ENCODE measurements at regions not wholly inside any gene's neighbourhood (a gene's known extent, or its start where the extent isn't known, plus 50 kb on each side); places are given as distances from the start of the nearest gene placed in this dataset.

- CTCF ChIA-PET (ENCODE audit: partially characterized antibody) = interaction anchor here (1.2 kb wide), 1 partner anchor 518 kb away, joined by 3 read pairs; no protein-coding TSS in a partner anchor
- H3K4me2 ChIP-seq (ENCODE audit: insufficient read depth in 1 of 2, low read depth in 2 of 2, low read length in 2 of 2) = no peak overlapping the region
- H2AK5ac ChIP-seq (ENCODE audit: low read depth, low read length) = no peak overlapping the region
- WGBS, 2 experiments (ENCODE audit: extremely low coverage in 1 of 2, insufficient coverage in 1 of 2, insufficient read length in 1 of 2, insufficient replicate concordance in 2 of 2, low coverage in 1 of 2, low lambda C conversion rate in 2 of 2, missing lambda C conversion rate in 1 of 2) = 95% methylated on average over 6 of the region's 6 CpGs; no CpG with 5 or more reads in 1 of the 2 experiments
- no peak overlapping the region for H3K56ac ChIP-seq (replicated peaks; ENCODE audit: insufficient read length, low read depth, low read length)
- H3K18ac ChIP-seq (ENCODE audit: extremely low read depth, low read length) = no peak overlapping the region
- H4K20me1 ChIP-seq (replicated peaks in 1 of 2; ENCODE audit: control insufficient read depth in 1 of 2, insufficient read depth in 2 of 2, low read length in 2 of 2) = no peaks in the 10 kb centered on the region
- H2BK12ac ChIP-seq (ENCODE audit: low read depth, low read length) = no peak overlapping the region
- no peak overlapping the region for H4K91ac ChIP-seq (replicated peaks; ENCODE audit: insufficient read length, low read length)
- H3K14ac ChIP-seq (ENCODE audit: insufficient read length) = no peak overlapping the region
- no peak overlapping the region for H2BK120ac ChIP-seq (replicated peaks; ENCODE audit: low read depth, low read length)
- no peak overlapping the region for H2BK15ac ChIP-seq (ENCODE audit: low read length)
- no peaks in the 10 kb centered on the region for H3K36me3 ChIP-seq (ENCODE audit: control insufficient read depth in 2 of 4, insufficient read depth in 4 of 4, low read length in 3 of 4)
- H3K79me2 ChIP-seq (ENCODE audit: control insufficient read depth in 1 of 2, insufficient read depth in 2 of 2, low read length in 2 of 2) = no peaks in the 10 kb centered on the region
- H3K23ac ChIP-seq (ENCODE audit: insufficient read length) = no peak overlapping the region
- H4K5ac ChIP-seq (ENCODE audit: insufficient read length, low read depth, low read length) = no peak overlapping the region
- no peaks in the 10 kb centered on the region for H3K23me2 ChIP-seq (ENCODE audit: low read depth, low read length)
- no peak overlapping the region for H3K27ac ChIP-seq (ENCODE audit: low read depth, low read length)
- DNase-seq (ENCODE audit: low read depth in 1 of 2, low spot score in 2 of 2) (no peak), FAIRE-seq (no peak)
- H3K9ac ChIP-seq (replicated peaks in 1 of 4; ENCODE audit: extremely low read depth in 1 of 4, low read depth in 3 of 4, low read length in 3 of 4) = no peak overlapping the region
- no peak overlapping the region for H3K4me3 ChIP-seq (ENCODE audit: extremely low read depth in 1 of 4, insufficient read depth in 2 of 4, low read depth in 3 of 4, low read length in 4 of 4)
- TF ChIP-seq JUND (IDR thresholded peaks at IDR 0.05; ENCODE audit: low read length) = no peak
- TF ChIP-seq SP4 (IDR thresholded peaks at IDR 0.05; ENCODE audit: low read length) = no peak
- no peak for TF ChIP-seq PHF8 (conservative IDR thresholded peaks at IDR 0.05; ENCODE audit: low read depth, low read length)
- TF ChIP-seq CHD2 (IDR thresholded peaks at IDR 0.05; ENCODE audit: low read length) = no peak
- TF ChIP-seq, protein P1, sequence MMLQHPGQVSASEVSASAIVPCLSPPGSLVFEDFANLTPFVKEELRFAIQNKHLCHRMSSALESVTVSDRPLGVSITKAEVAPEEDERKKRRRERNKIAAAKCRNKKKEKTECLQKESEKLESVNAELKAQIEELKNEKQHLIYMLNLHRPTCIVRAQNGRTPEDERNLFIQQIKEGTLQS (IDR thresholded peaks at IDR 0.05; ENCODE audit: insufficient read depth, low read depth, low read length) = no peak
- no peak for TF ChIP-seq FOSL1 (IDR thresholded peaks at IDR 0.05; ENCODE audit: insufficient read depth, low read depth, low read length)
- no peak for TF ChIP-seq POU5F1 (IDR thresholded peaks at IDR 0.05; ENCODE audit: low read depth, low read length)
- TF ChIP-seq POLR2A (IDR thresholded peaks at IDR 0.05; ENCODE audit: control extremely low read depth in 1 of 2, low read depth in 2 of 2, low read length in 2 of 2) = no peak
- no peak for TF ChIP-seq HDAC2 (IDR thresholded peaks at IDR 0.05; ENCODE audit: borderline replicate concordance in 1 of 2, low read depth in 2 of 2, low read length in 2 of 2)
- H3K4ac ChIP-seq (replicated peaks; ENCODE audit: insufficient read length, low read depth, low read length) = no peak overlapping the region
- H2BK20ac ChIP-seq (ENCODE audit: low read length) = no peak overlapping the region
- H2AFZ ChIP-seq (ENCODE audit: low read length) = no peak overlapping the region
- H4K8ac ChIP-seq (ENCODE audit: extremely low read depth, insufficient read depth, low read length) = no peak overlapping the region
- H3K79me1 ChIP-seq (ENCODE audit: low read depth, low read length) = no peaks in the 10 kb centered on the region
- no peak overlapping the region for H2BK5ac ChIP-seq (ENCODE audit: low read depth, low read length)
- no peaks in the 10 kb centered on the region for H3K4me1 ChIP-seq (replicated peaks in 1 of 4; ENCODE audit: control insufficient read depth in 3 of 4, insufficient read depth in 4 of 4, low read length in 3 of 4)
- H3K9me3 ChIP-seq (ENCODE audit: insufficient read depth in 2 of 2, low read depth in 1 of 2, low read length in 1 of 2) = no peaks in the 10 kb centered on the region
- POLR2A ChIA-PET (ENCODE audit: partially characterized antibody) = no interaction called here
- no peaks in the 10 kb centered on the region for H3K27me3 ChIP-seq (replicated peaks in 1 of 4; ENCODE audit: control insufficient read depth in 3 of 4, extremely low read depth in 1 of 4, insufficient read depth in 3 of 4, low read length in 3 of 4)
These were observed 173.8 kb downstream of the TRIB2 start for GRCh38 chr2:12890481-12890991.

Measured in H1 (cell line).